Lung (tissue), 11 donors: ENCODE measurements at regions not wholly inside any gene's neighbourhood (a gene's known extent, or its start where the extent isn't known, plus 50 kb on each side); places are given as distances from the start of the nearest gene placed in this dataset.

ENCODE experiments used
- ATAC-seq: fragments of 200-7000 bp; cut with Tn5 transposase; one replicate; pipeline ENCODE4 v1.9.1; 2020; ENCODE audit warnings: moderate number of reproducible peaks; ENCODE audit not compliant: insufficient read depth, low FRiP score
- DNase-seq, 3 donors: peaks; one replicate each; pipeline ENCODE4 v3.0.0-alpha.2; 2013 to 2017
- H3K27ac ChIP-seq, 2 donors: one replicate each; pipeline ENCODE4 v1.5.1; 2013; ENCODE audit warnings: mild to moderate bottlenecking in 2 of 2, moderate library complexity in 2 of 2, control low read depth in 1 of 2, inconsistent platforms in 1 of 2, low read depth in 1 of 2, low read length in 1 of 2
- H3K27me3 ChIP-seq, 3 donors: one replicate each; pipeline ENCODE4 v1.5.1; 2013; ENCODE audit warnings: low read length in 2 of 3; ENCODE audit not compliant: control insufficient read depth in 3 of 3, insufficient read depth in 3 of 3
- H3K36me3 ChIP-seq, 4 donors: one replicate each; pipeline ENCODE4 v1.5.1; 2013; ENCODE audit warnings: low read length in 4 of 4, mild to moderate bottlenecking in 1 of 4, moderate library complexity in 1 of 4; ENCODE audit not compliant: control insufficient read depth in 4 of 4, insufficient read depth in 4 of 4
- H3K4me1 ChIP-seq, 5 donors: one replicate each; pipeline ENCODE4 v1.5.1; 2013; ENCODE audit warnings: low read length in 5 of 5, mild to moderate bottlenecking in 2 of 5, moderate library complexity in 1 of 5; ENCODE audit not compliant: control insufficient read depth in 5 of 5, insufficient read depth in 5 of 5
- H3K4me3 ChIP-seq: one replicate; pipeline ENCODE4 v1.5.1; 2013; ENCODE audit warnings: mild to moderate bottlenecking, control low read depth, moderate library complexity
- H3K9ac ChIP-seq, 2 donors: one replicate each; pipeline ENCODE4 v1.5.1; 2013; ENCODE audit warnings: low read length in 2 of 2, control low read depth in 1 of 2; ENCODE audit not compliant: insufficient read depth in 1 of 2
- H3K9me3 ChIP-seq, 4 donors: one replicate each; pipeline ENCODE4 v1.5.1; 2013; ENCODE audit warnings: low read length in 3 of 4, mild to moderate bottlenecking in 1 of 4, moderate library complexity in 1 of 4; ENCODE audit not compliant: control insufficient read depth in 4 of 4, insufficient read depth in 3 of 4
- WGBS, 2 donors: extraction: QIAGEN DNeasy Blood & Tissue Kit; methylation state at CpG; one replicate each; pipeline ENCODE4 v1.1.7; 2013; 5-methylcytosine and 5-hydroxymethylcytosine counted together
- TF ChIP-seq, protein P1 (sequence below): IDR thresholded peaks from 2 replicates; pipeline ENCODE4 v1.5.1; 2012; ENCODE audit warnings: mild to moderate bottlenecking; ENCODE audit errors: control extremely low read depth, extremely low read depth
- donor health status: control.
- donor health status: control.
- donor health status: Bipolar disorder and iron deficiency.
- donor health status: healthy.
- donor health status: DM: yes; HTN: yes; CAD: no.

DNA sequence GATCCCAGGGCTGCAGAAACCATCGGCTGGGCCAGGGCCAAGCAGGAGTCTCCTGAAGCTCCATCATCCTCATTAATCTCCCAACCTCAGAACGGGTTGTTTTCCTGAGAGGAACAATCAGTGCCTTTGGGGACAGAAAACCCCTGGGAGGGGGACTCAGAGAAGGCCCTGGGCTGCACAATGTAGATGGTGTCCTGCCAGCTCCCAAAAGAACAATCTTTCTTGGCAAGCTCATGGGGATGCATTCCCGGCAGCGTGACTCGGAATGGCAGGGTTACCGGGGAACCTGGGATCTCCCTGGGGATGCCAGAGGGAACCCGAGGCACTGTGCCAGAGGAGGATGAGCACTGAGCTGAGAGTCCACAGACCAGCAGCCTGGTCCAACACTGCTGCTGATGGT, 72.1 kb upstream of the ATP2B2 start:
- H3K9me3 ChIP-seq, result no peaks in the 10 kb centered on the region
- no peaks in the 10 kb centered on the region for H3K36me3 ChIP-seq
- H3K27me3 ChIP-seq, result peaks cover 0 to 8% (median 5%) of the 10 kb centered on the region in 3 donors
- WGBS, 2 donors, result 75 to 87% methylated on average over 7 of the region's 7 CpGs
- no peak overlapping the region for H3K27ac ChIP-seq
- no peaks in the 10 kb centered on the region for H3K4me1 ChIP-seq
- DNase-seq, result no peak
- TF ChIP-seq, protein P1, sequence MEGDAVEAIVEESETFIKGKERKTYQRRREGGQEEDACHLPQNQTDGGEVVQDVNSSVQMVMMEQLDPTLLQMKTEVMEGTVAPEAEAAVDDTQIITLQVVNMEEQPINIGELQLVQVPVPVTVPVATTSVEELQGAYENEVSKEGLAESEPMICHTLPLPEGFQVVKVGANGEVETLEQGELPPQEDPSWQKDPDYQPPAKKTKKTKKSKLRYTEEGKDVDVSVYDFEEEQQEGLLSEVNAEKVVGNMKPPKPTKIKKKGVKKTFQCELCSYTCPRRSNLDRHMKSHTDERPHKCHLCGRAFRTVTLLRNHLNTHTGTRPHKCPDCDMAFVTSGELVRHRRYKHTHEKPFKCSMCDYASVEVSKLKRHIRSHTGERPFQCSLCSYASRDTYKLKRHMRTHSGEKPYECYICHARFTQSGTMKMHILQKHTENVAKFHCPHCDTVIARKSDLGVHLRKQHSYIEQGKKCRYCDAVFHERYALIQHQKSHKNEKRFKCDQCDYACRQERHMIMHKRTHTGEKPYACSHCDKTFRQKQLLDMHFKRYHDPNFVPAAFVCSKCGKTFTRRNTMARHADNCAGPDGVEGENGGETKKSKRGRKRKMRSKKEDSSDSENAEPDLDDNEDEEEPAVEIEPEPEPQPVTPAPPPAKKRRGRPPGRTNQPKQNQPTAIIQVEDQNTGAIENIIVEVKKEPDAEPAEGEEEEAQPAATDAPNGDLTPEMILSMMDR, result no peak
- no peak for ATAC-seq
- no peak overlapping the region for H3K4me3 ChIP-seq
- H3K9ac ChIP-seq, result no peak overlapping the region

DNA sequence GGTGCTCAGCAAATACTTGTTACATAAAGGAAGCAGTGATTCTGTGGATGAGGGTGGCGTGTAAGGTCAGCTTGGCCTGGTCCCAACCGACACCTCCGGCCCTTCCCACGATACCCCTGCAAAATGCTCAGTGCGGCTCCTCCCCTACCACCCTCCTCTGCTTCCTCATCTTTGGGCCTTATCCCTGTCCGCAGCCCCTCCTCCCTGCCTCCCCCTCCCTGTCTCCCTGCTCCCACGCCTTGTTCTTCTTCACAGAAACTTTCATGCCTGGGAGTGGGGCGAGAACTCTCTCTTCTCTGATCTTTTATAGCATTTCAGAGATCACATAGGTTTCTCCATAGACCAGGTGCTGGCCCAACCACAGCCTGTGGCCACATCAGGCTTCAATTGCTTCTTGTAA, 75.0 kb upstream of the ATP2B2 start:
- no peaks in the 10 kb centered on the region for H3K36me3 ChIP-seq
- peaks cover 0 to 7% (median 0%) of the 10 kb centered on the region in 3 donors for H3K27me3 ChIP-seq
- ATAC-seq (no peak), DNase-seq (no peak)
- 72 to 84% methylated on average over 8 of the region's 8 CpGs for WGBS, 2 donors
- H3K27ac ChIP-seq, result no peak overlapping the region
- no peak overlapping the region for H3K9ac ChIP-seq
- H3K9me3 ChIP-seq, result peaks cover 0 to 2% (median 0%) of the 10 kb centered on the region in 4 donors
- no peaks in the 10 kb centered on the region for H3K4me1 ChIP-seq
- no peak overlapping the region for H3K4me3 ChIP-seq
- TF ChIP-seq, protein P1, result no peak

GRCh38 chr3:10581251-10581650, 75.9 kb upstream of the ATP2B2 start:
- no peak overlapping the region for H3K9ac ChIP-seq
- ATAC-seq (no peak), DNase-seq (no peak)
- no peak overlapping the region for H3K4me3 ChIP-seq
- TF ChIP-seq, protein P1, result no peak
- H3K27ac ChIP-seq, result no peak overlapping the region
- peaks cover 0 to 12% (median 0%) of the 10 kb centered on the region in 3 donors for H3K27me3 ChIP-seq
- H3K9me3 ChIP-seq, result peaks cover 0 to 2% (median 0%) of the 10 kb centered on the region in 4 donors
- WGBS, 2 donors, result 71 to 78% methylated on average over 5 of the region's 5 CpGs
- no peaks in the 10 kb centered on the region for H3K4me1 ChIP-seq
- H3K36me3 ChIP-seq, result no peaks in the 10 kb centered on the region

DNA sequence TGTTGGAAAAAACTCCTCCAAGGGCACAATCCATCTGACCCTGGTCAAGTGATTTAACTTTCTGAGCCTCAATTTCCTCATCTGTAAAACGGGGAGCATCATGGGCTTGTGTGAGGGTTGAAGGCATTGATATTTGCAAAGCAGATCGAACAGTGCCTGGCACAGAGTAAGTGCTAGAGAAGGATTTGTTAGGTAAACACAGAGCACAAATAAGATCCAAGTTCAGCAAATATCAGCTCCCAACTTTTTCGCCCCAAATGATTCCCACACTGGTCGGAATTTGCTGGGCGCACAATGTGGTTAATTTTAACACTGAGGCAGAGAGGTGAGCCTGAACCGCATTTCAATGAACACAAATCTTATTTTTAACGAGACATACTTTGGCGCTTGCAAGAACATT, 76.3 kb upstream of the ATP2B2 start:
- no peak for ATAC-seq
- Histone ChIP-seq H3K4me3 (no peak overlapping the region), H3K27me3 (peaks cover 0 to 12% (median 0%) of the 10 kb centered on the region in 3 donors), H3K9me3 (peaks cover 0 to 2% (median 0%) of the 10 kb centered on the region in 4 donors), H3K27ac (no peak overlapping the region), H3K36me3 (no peaks in the 10 kb centered on the region), H3K4me1 (no peaks in the 10 kb centered on the region), H3K9ac (no peak overlapping the region)
- DNase-seq, result no peak
- TF ChIP-seq, protein P1, result no peak
- 80 to 85% methylated on average over 8 of the region's 8 CpGs for WGBS, 2 donors
